PC-3 (cell line): ENCODE measurements at regions not wholly inside any gene's neighbourhood (a gene's known extent, or its start where the extent isn't known, plus 50 kb on each side); places are given as distances from the start of the nearest gene placed in this dataset.

Source experiments
- ATAC-seq: fragments of 200-7000 bp; cut with Tn5 transposase; 2 replicates; pipeline ENCODE4 v1.9.1; 2020; ENCODE audit warnings: mild to moderate bottlenecking, moderate library complexity
- BruUV-seq: library from RNA; stranded (reverse); fragments of 400-500 nt; replicated peaks from 2 replicates; lab custom pipeline; 2021; lab: Mats Ljungman, UMichigan
- CTCF ChIA-PET: fragments of 300-600 bp; sonication (Branson Sonifier 250); formaldehyde crosslinking; loops from one replicate; lab custom pipeline; 2022; ENCODE audit warnings: antibody characterized with exemption; lab: Charles Lee
- POLR2A ChIA-PET: fragments of 300-600 bp; sonication (Branson Sonifier 250); formaldehyde crosslinking; loops from one replicate; lab custom pipeline; 2022; ENCODE audit warnings: antibody characterized with exemption; ENCODE audit not compliant: unreplicated experiment; lab: Charles Lee
- DNase-seq: peaks from one replicate; pipeline ENCODE4 v3.0.0-alpha.2; 2015
- H2AFZ ChIP-seq: fragments of 300-600 bp; sonication (generic); 2 replicates; pipeline ENCODE4 v1.6.0; 2016; ENCODE audit warnings: antibody characterized with exemption, low read length
- H3F3A ChIP-seq: fragments of 300-600 bp; sonication (generic); one replicate; pipeline ENCODE4 v1.6.0; 2017; ENCODE audit warnings: antibody characterized with exemption, low read length, control low read depth, mild to moderate bottlenecking; ENCODE audit not compliant: unreplicated experiment
- H3K27ac ChIP-seq: fragments of 300-600 bp; sonication (generic); 2 replicates; pipeline ENCODE4 v1.5.1; 2016; ENCODE audit warnings: mild to moderate bottlenecking, low read length
- H3K27me3 ChIP-seq: fragments of 300-600 bp; sonication (generic); 2 replicates; pipeline ENCODE4 v1.6.1; 2016; ENCODE audit warnings: low read length, mixed read lengths
- H3K36me3 ChIP-seq: fragments of 300-600 bp; sonication (generic); 2 replicates; pipeline ENCODE4 v1.6.1; 2016; ENCODE audit warnings: low read depth, mixed run types, low read length, mixed read lengths
- H3K4me1 ChIP-seq: fragments of 300-600 bp; sonication (generic); 2 replicates; pipeline ENCODE4 v1.5.1; 2016; ENCODE audit warnings: low read length; ENCODE audit not compliant: insufficient read depth
- H3K4me2 ChIP-seq: fragments of 300-600 bp; sonication (generic); 2 replicates; pipeline ENCODE4 v1.6.0; 2016; ENCODE audit warnings: low read length
- H3K4me3 ChIP-seq: fragments of 300-600 bp; sonication (generic); 2 replicates; pipeline ENCODE4 v1.5.1; 2016; ENCODE audit warnings: mild to moderate bottlenecking, low read length, mixed read lengths
- H3K79me2 ChIP-seq: fragments of 300-600 bp; sonication (generic); 2 replicates; pipeline ENCODE4 v1.6.1; 2017; ENCODE audit warnings: low read length, mixed read lengths
- H3K9ac ChIP-seq: fragments of 300-600 bp; sonication (generic); 2 replicates; pipeline ENCODE4 v1.6.0; 2016; ENCODE audit warnings: mild to moderate bottlenecking, low read length
- H3K9me2 ChIP-seq: fragments of 300-600 bp; sonication (generic); replicated peaks from 2 replicates; pipeline ENCODE4 v1.6.1; 2016; ENCODE audit warnings: mixed run types, low read length, mixed read lengths
- H3K9me3 ChIP-seq: fragments of 300-600 bp; sonication (generic); 2 replicates; pipeline ENCODE4 v1.6.1; 2016; ENCODE audit warnings: low read length, mixed read lengths
- H4K20me1 ChIP-seq: fragments of 300-600 bp; sonication (generic); 2 replicates; pipeline ENCODE4 v1.6.1; 2016; ENCODE audit warnings: low read length, mixed read lengths
- EZH2 ChIP-seq: fragments of 300-600 bp; sonication (generic); IDR thresholded peaks from one replicate; pipeline ENCODE4 v1.6.1; 2017; ENCODE audit warnings: antibody characterized with exemption, mild to moderate bottlenecking, low read length; ENCODE audit not compliant: unreplicated experiment
- EZH2phosphoT487 ChIP-seq: fragments of 300-600 bp; sonication (generic); IDR thresholded peaks from 2 replicates; pipeline ENCODE4 v1.6.1; 2018; ENCODE audit warnings: mild to moderate bottlenecking, antibody characterized with exemption, low read length, borderline replicate concordance
- intact Hi-C: fragments of 100-400 bp; cut with micrococcal nuclease; formaldehyde crosslinking; loops from 2 replicates; pipeline ENCODE4 v1.9.0; 2023
- TF ChIP-seq, protein P1 (sequence below): fragments of 300-600 bp; sonication (generic); conservative IDR thresholded peaks from 2 replicates; pipeline ENCODE4 v1.5.1; 2017; ENCODE audit warnings: antibody characterized with exemption, low read depth, mild to moderate bottlenecking, low read length

DNA sequence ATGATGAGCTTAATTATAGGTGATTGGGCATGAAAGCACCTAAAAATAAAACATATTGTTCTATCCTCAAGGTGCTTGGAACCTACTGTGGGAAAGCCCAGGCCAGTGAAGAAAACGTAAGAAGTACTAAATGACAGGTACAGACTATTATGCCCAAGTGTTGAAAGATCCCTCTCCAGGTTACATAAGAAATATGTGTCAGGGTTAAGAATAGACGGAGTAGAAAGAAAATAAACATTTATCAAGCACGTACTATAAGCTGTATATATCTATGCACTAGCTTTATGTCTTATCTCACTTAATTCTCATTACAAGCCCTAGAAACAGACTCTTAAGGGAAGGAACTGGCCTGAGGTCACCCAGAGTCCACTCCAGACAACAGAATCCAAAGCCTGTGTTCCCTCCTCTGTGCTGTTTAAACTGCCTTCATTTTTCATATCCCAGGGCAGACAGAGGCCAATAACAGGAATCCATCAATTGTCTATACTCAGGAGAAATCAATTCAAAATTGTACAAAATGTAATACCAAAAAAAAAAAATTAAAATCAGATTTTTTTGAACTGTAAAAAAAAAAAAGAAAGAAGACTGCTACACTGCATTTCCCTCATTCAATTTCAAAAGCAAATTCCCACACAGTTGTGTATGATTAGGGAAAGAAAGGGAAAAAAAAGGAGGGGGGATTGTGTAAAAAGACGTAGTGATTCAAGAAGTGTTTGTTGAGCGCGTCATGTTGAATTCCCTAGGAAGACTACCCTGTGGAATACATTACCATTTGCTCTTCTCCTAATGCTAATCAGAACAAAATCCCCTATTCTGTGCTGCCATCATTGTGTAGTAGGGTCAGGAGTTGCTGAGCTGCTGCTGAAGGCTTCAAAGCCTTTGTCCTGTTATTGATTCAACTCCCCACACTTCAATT, 156.3 kb downstream of the IRS1 start:
- no TSS peak for BruUV-seq
- Histone ChIP-seq H4K20me1 (no peaks in the 10 kb centered on the region), H3K4me1 (no peaks in the 10 kb centered on the region), H3K4me3 (no peak overlapping the region), H3K9me3 (no peaks in the 10 kb centered on the region), H3F3A (no peaks in the 10 kb centered on the region), H3K9me2 (no peaks in the 10 kb centered on the region), H2AFZ (no peak overlapping the region), H3K27me3 (no peaks in the 10 kb centered on the region), H3K36me3 (no peaks in the 10 kb centered on the region), H3K79me2 (no peaks in the 10 kb centered on the region), H3K4me2 (no peak overlapping the region), H3K9ac (no peak overlapping the region), H3K27ac (no peak overlapping the region)
- CTCF ChIA-PET = no interaction called here
- intact Hi-C loops = no loop called here
- ATAC-seq = no peak
- POLR2A ChIA-PET = interaction anchor here (0.7 kb wide), 1 partner anchor 154 kb away, joined by 4 read pairs; no protein-coding TSS in a partner anchor
- no peak for TF ChIP-seq EZH2
- TF ChIP-seq, protein P1, sequence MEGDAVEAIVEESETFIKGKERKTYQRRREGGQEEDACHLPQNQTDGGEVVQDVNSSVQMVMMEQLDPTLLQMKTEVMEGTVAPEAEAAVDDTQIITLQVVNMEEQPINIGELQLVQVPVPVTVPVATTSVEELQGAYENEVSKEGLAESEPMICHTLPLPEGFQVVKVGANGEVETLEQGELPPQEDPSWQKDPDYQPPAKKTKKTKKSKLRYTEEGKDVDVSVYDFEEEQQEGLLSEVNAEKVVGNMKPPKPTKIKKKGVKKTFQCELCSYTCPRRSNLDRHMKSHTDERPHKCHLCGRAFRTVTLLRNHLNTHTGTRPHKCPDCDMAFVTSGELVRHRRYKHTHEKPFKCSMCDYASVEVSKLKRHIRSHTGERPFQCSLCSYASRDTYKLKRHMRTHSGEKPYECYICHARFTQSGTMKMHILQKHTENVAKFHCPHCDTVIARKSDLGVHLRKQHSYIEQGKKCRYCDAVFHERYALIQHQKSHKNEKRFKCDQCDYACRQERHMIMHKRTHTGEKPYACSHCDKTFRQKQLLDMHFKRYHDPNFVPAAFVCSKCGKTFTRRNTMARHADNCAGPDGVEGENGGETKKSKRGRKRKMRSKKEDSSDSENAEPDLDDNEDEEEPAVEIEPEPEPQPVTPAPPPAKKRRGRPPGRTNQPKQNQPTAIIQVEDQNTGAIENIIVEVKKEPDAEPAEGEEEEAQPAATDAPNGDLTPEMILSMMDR = no peak
- no peak for TF ChIP-seq EZH2phosphoT487
- no peak for DNase-seq

- Histone ChIP-seq H3K9me3 (no peaks in the 10 kb centered on the region), H3K36me3 (no peaks in the 10 kb centered on the region), H3K4me2 (no peak overlapping the region), H3K27me3 (no peaks in the 10 kb centered on the region), H3K4me1 (peaks cover 3% of the 10 kb centered on the region; the same call in 1 of the 2 replicates), H2AFZ (no peak overlapping the region), H3K4me3 (no peak overlapping the region), H3K79me2 (no peaks in the 10 kb centered on the region), H3F3A (no peaks in the 10 kb centered on the region), H3K27ac (no peak overlapping the region), H3K9me2 (no peaks in the 10 kb centered on the region), H4K20me1 (no peaks in the 10 kb centered on the region), H3K9ac (no peak overlapping the region)
- BruUV-seq = no TSS peak
- ATAC-seq (no peak), DNase-seq (no peak)
- TF ChIP-seq EZH2phosphoT487 (no peak), EZH2 (no peak)
- TF ChIP-seq, protein P1 = no peak
- intact Hi-C loops = no loop called here
- CTCF ChIA-PET = no interaction called here
- POLR2A ChIA-PET = no interaction called here
These were observed 158.6 kb downstream of the IRS1 start for GRCh38 chr2:226641008-226641407.

DNA sequence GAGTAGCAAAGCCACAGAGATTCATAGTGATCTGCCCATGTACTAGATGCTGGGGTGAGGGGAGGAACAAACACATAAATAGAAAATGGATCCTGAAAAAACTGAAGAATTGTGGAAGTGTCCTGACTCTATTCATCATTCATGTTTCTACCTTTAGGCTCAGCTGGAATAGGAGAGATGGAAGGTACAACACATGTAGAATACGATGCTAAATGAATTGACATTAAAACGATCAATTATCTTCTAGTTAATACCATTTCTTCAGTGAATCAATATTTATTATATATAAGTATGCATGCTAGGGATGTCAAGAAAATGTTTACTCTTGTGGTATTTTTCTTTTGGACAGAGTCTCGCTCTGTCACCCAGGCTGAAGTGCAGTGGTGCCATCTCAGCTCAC, 159.1 kb downstream of the IRS1 start:
- intact Hi-C loops = no loop called here
- H2AFZ ChIP-seq = no peak overlapping the region
- ATAC-seq (no peak), DNase-seq (no peak)
- H3K27ac ChIP-seq = no peak overlapping the region
- no TSS peak for BruUV-seq
- ChIA-PET CTCF (no interaction called here), POLR2A (no interaction called here)
- H3K4me2 ChIP-seq = no peak overlapping the region
- no peak for TF ChIP-seq EZH2phosphoT487
- TF ChIP-seq EZH2 = no peak
- TF ChIP-seq, protein P1 = no peak
- H4K20me1 ChIP-seq = no peaks in the 10 kb centered on the region
- H3K4me3 ChIP-seq = no peak overlapping the region
- H3F3A ChIP-seq = no peaks in the 10 kb centered on the region
- peaks cover 3% of the 10 kb centered on the region; the same call in 1 of the 2 replicates for H3K4me1 ChIP-seq
- H3K9me2 ChIP-seq = no peaks in the 10 kb centered on the region
- no peaks in the 10 kb centered on the region for H3K79me2 ChIP-seq
- H3K27me3 ChIP-seq = no peaks in the 10 kb centered on the region
- H3K9ac ChIP-seq = no peak overlapping the region
- H3K9me3 ChIP-seq = no peaks in the 10 kb centered on the region
- no peaks in the 10 kb centered on the region for H3K36me3 ChIP-seq
